Suppressor macrophage treated with lipopolysaccharide for 1 hour (primary cell): ENCODE measurements at regions not wholly inside any gene's neighbourhood (a gene's known extent, or its start where the extent isn't known, plus 50 kb on each side); places are given as distances from the start of the nearest gene placed in this dataset.

ENCODE experiments used
- DNase-seq, 3 donors: peaks; one replicate each; pipeline ENCODE4 v3.0.0-alpha.2; 2020 to 2022

- DNase-seq: no peak
These were observed 50.6 kb upstream of the SMNDC1 start for GRCh38 chr10:110355141-110355831.

DNA sequence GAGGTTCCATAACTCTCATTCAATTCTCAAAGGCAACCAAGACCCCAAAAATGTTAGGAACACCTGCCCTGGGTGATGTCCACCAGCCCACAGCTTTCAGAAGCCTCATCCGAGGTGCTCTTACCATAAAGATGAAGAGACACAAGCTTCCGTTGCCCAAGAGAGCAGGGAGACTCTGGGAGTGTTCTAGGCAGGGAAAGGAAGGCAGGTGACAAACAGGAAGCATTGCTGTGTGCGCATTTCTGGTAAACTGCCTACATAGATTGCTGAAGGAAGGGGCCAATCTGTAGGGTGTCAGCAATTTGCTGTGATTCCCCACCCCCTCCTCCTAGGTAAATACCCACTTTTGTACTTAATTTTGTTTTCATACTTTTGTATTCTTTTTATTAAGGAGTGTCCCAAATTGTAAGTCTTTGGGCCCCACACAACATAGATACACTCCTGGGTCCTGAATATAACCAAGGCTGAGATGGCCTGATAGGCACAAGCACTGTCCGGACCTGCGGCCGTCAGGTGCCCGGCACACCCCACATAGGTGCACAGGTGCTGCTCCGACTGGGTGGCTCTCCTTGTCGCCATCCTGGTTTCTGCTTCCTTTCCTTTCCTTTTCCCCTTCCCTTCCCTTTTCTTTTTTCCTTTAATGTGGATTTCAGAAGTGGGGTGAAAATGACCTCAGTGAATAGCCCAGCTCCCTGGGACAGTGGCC lies 51.4 kb upstream of the SMNDC1 start:
- no peak for DNase-seq

DNA sequence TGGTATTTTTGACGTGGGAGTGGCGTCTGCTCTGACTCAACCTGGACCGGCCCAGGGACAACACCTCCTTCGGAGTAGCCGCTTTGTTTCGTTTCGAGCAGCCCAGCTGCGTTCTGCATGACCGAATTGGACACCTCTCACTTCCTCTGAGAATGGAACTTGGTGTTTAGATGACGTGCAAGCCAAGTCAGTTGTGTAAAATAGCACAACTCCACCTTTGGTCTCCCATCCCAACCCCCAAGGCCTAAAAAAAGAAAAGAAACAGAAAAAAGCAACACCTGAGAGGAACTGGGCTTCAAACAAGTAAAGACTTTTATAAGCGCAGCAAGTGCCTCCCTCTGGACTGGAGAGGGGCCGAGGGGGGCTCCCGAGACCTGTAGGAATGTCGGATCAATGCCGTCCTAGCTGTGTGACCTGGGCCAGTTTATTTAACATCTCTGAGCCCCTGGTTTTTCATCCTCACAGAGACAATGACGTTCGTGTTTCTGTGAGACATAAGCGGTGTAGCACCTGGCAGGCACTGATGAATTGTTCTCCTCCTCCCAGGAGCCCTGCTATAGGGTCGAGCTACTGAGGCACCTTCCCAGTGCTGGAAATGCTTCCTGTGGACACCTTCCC lies 52.0 kb upstream of the SMNDC1 start:
- DNase-seq: peak; percentile 41 to 53 (median 49)

DNA sequence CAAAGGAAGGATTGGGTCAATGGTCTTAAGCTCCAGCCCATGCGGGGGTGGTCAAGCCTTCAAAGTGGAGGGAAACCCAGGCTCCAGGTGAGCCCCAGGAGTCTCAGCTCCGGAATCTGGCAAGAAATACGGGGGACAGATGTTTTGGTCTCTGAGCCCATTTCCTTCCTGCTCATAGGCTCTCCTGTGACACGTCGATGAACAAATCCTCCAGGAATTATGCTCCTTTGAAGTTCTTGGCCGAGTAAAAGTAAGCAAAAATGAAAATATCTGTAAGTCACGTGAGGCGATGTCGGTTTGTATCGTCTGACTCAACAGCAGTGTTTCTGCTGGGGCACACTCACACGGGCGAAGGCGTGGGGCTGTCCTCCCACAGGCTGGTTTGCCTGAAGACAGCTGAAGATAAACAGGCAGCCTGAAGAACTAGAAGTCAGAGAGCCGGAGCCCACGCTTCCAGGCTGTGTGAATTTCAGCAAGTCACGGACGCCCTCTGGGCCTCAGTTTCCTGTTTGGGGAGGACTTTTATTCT lies 52.6 kb upstream of the SMNDC1 start:
- DNase-seq: peak in 1 of 3 donors; percentile 28

- DNase-seq: no peak
These were observed 53.2 kb upstream of the SMNDC1 start for GRCh38 chr10:110357871-110358270.

GRCh38 chr10:110358278-110358677 lies 53.6 kb upstream of the SMNDC1 start:
- DNase-seq: no peak

DNA sequence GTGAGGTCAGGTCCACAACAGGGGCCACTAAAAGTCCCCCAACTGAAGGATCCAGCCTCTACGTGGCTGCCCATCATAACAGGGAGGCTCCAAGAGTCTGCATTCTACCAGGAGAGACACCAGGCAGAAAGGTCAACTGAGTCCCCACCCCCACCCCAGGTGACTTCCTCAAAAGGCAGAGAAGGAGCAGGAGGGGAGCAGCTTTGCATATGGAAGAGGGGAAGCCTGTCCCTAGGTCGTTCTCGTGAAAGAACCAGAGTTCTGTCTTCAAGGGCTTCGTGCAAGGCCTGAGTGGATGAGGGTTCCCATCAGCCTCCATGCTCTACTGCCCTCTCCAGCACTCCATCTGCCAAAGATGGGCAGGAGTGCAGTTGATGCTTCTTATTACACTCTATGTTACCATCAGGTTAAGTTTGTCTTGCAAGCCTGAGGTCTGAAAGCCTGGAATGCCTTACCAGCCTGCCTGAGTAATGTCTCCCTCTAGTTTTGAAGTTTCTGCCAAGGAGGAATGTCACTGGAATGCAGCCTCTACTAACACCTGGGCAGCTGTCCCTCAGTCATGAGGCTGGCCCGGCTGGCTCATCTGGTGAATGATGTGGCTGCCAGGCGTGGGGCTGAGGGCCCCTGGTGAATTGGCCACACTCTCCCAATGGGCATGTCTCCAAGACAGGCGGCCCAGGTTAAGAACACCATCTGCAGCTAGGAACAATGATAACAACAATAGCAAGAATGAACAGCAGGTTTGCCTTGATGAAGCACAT lies 54.3 kb upstream of the SMNDC1 start:
- DNase-seq: no peak

GRCh38 chr10:110360857-110361474 lies 56.2 kb upstream of the SMNDC1 start:
- no peak for DNase-seq

DNA sequence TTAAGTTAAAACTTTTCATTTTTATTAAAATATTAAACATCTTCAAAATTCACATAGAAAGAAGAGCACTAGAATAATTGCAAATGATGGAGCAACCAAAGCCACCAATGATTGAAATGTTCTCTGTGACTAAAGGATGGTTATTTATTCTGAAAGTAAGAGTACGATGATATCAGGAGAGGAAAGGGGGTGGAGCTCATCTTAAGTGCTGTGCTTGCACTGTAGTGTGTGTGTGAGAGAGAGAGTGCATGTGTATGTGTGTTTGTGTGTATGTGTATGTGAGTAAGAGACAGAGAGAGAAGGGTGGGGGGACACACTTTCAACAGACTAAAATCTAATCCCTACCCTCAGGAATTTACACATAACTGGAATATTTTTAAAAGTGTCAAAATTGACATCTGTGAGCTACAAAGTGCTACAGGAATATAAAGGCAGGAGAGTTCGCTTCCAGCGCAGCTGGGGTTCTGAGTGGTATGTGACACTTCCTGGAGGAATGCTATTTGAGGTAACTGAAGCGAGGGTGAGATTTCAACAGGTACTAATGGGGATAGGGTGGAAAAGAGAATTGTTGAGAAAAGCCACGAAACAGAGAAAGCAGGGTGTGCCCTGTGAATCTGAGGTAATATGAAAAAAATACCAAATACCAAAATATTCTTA lies 57.2 kb upstream of the SMNDC1 start:
- DNase-seq: no peak

GRCh38 chr10:110363572-110364411 lies 59.1 kb upstream of the SMNDC1 start:
- DNase-seq: no peak

DNA sequence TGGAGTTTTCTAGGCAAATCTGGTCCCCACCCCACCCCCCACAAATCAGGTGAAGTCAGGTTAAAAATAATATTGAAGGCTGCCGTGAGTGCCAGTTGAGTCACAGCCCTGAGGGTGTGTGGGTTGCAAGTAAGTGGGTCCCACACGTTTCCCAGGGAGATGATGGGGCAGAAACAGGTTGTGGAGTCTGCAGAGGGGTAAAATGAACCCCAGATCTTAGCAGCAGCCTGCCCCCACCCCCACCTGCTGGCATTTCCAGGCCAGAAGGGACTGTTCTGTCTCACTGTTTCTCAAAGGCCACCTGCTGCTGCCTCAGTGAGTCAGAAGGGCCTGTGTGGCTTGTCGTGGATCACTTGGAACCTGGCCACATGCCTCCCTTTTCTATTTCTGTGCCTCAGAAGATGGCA lies 59.8 kb upstream of the SMNDC1 start:
- DNase-seq: no peak

- peak in 1 of 3 donors; percentile 36 for DNase-seq
These were observed 60.8 kb upstream of the SMNDC1 start for GRCh38 chr10:110365356-110366143.

DNA sequence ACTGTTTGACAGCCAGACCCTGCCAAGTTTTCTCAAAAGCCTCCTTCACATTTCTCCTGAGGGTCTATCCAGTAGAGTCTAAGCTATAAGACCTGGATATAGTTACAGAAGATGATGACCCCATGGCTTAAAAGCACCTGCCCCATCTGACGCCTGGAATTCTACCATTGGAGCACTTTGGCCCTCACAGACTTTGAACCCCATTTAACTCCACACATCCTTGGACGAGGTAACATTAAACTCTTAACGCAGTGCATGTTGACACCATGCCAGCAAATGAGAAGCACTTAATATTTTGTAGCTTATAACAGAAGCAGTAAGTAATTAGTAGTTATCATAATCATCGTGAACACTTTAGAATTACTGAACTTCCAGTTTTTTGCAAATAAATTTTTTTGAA lies 61.9 kb upstream of the SMNDC1 start:
- DNase-seq: no peak

DNA sequence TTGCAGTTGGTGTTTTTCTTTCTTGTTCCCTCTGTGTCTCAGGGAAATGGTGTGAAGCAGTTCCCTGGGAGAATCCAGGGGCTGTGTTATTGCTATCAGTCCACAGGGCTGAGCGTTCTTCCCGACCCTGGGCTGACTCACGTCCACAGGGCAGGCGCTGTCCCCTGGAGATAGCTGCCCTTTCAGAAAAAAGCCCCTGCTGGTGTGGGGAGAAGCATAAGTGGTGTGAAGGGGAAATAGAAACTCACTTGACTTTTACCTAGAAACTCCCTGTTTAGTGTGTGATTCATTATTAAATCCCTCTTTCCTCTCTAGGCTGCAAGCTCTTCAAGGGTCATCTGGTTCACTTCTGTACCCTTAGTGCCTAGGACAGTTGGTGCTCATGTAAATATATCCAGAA lies 63.3 kb upstream of the SMNDC1 start:
- DNase-seq: peak; percentile 80 to 92 (median 88)

DNA sequence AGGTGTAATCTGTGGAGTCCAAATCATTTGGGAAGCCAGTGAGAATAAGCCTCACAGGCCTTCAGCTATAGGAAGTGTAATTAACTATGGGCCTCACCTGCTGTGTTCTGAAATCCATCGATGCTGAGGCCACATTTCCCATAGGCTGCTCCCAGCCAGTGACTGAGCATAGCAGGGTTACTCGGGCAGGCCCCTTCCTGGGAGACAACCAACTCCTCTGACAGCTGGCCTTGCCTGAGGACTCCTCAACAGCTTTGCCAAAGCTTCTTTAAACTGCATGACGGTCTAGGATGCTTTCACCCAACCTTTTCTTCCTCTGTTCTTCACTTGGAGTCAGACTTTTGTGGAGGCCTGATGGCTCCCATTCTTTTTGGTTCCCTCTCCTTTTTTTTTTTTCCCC lies 63.8 kb upstream of the SMNDC1 start:
- no peak for DNase-seq

- peak in 1 of 3 donors; percentile 22 for DNase-seq
These were observed 65.3 kb upstream of the SMNDC1 start for GRCh38 chr10:110370006-110370405.

DNA sequence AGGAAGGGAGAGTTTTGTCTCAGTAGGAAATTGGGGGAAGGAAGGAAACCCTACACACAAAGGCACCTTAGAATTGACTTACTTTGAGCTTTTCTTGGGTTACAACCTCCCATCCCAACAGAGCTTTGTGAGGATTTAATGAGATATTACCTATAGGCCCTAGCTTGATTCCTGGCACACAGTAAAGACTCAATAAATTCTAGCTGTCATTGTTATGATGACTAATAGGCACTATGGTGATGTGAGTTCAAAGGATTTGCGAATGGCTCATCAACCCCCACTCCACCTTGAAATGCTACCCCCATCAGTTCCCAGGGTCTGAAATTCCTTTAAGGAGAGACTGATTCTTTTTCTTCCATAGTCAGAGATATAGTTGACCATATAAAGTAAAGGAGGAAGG lies 67.9 kb upstream of the SMNDC1 start:
- DNase-seq: peak in 2 of 3 donors; percentile 27 to 30

DNA sequence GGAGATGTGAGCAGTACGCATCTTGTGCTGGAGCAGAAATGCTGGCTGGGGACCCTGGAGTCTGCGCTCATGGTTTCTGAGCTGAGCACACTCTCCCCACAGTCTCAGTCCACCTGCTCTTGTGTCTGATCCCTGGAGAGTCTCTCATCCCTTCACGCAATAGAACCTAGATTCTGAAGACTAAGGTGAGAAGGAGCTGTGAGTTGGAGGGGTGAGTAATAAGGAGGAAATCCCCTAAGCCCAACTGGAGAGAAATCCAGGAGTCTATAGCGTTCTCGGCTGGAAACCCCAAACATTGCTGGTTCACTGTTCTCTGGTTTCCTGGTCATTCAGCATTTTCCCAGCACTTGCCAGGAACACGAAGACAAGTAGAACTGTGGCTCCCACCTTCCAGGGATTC lies 68.3 kb upstream of the SMNDC1 start:
- DNase-seq: peak; percentile 36 to 55 (median 38)

DNA sequence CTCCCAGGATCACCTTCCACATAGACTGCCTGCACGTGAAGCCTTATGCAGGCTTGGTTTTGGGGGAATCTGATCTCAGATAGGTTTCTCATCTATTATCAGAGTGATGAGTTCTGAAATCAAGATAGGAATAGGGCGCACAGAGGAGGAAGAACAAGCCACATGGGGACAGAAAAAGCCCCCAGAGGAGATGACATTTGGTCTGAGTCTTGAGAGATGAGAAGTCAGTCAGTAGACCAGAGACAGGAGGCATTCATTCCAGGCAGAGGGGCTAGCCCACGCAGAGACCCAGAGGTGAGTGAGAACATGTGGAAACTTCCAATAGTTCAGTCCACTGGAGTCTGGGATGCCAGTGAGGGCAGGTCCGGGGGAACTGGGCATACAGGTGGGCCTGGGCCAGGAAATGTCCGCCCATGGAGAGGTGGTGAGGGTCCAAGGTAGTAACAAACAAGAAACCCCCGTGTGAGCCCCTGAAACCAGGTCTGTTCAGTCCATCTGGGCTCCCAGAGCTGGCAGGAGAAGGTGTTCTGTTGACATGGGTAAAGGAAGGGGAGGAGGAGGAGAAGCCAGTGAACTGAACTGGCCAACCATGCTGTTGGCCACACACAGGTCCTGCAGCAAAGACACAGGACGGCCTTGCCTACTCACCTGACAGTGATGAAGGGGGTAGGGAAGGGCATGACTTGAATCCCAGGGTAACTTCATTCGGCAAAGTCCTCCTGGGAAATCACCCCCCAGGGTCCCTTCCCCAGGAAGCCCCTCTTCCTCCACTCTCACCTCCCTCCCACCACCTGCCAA lies 69.3 kb upstream of the SMNDC1 start:
- DNase-seq: no peak
